D721Med (cell line): ENCODE measurements at regions not wholly inside any gene's neighbourhood (a gene's known extent, or its start where the extent isn't known, plus 50 kb on each side); places are given as distances from the start of the nearest gene placed in this dataset.

Experiments used
- DNase-seq: peaks from one replicate; pipeline ENCODE4 v3.0.0; 2011; ENCODE audit warnings: low spot score; ENCODE audit not compliant: insufficient read length
- FAIRE-seq: peaks from 2 replicates; lab custom pipeline; 2011; peaks lifted over from hg19 to GRCh38; lab: Jason Lieb, UNC
- TF ChIP-seq, protein P1 (sequence below): IDR thresholded peaks from 2 replicates; pipeline ENCODE4 v1.5.1; 2012; ENCODE audit warnings: mild to moderate bottlenecking, control low read depth; ENCODE audit not compliant: insufficient read depth; ENCODE audit errors: missing control alignments

DNA sequence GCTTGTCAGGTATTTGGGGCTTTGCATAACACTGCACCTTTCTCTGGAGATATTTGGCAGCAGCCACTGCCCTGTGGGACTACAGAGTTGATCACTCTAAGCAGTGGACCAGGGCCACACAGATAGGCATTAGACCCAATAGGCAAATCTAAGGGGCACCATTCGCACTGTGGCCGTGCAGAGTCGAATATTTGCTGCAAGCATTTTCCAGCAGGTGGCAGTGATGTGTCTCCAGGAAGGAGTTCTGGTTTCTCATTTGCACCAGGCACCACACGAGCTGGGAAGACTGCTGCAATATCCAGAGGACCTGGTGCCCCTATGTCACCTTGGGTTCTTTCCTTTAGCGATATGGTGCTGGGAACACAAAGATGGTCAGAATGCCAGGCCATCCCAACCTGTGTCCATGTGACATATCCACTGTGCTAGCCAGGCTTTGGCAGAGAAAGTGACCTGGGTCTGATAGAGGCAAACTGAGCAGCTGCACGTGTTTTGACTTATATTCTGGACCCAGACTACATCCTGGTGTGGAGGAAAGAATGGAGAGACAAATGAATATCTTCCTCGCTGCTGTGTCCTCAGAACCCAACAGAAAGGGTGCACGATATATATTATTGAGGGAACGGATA lies 318.7 kb downstream of the BUD13 start:
- no peak for FAIRE-seq
- TF ChIP-seq, protein P1, sequence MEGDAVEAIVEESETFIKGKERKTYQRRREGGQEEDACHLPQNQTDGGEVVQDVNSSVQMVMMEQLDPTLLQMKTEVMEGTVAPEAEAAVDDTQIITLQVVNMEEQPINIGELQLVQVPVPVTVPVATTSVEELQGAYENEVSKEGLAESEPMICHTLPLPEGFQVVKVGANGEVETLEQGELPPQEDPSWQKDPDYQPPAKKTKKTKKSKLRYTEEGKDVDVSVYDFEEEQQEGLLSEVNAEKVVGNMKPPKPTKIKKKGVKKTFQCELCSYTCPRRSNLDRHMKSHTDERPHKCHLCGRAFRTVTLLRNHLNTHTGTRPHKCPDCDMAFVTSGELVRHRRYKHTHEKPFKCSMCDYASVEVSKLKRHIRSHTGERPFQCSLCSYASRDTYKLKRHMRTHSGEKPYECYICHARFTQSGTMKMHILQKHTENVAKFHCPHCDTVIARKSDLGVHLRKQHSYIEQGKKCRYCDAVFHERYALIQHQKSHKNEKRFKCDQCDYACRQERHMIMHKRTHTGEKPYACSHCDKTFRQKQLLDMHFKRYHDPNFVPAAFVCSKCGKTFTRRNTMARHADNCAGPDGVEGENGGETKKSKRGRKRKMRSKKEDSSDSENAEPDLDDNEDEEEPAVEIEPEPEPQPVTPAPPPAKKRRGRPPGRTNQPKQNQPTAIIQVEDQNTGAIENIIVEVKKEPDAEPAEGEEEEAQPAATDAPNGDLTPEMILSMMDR = peak; percentile 72
- DNase-seq = no peak

DNA sequence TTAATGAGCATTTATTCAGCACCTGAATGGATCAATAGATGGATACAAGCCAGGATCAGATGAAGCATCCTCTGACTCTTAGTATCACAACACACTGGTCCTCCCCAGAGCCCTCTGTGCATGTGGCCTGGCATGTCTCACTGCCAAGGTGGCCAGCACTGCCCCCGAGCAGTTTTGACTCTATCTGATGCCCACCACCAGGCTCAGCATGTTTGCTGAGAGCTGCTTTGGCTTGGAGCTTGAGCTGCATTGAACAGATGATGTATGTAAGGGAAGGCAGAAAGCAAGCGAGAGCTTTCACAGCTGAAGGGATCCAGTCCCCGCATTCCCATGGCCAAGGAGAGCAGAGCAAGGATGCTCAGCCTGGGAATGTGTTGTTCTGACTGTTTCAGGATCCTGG lies 320.3 kb downstream of the BUD13 start:
- TF ChIP-seq, protein P1 = no peak
- DNase-seq = no peak
- no peak for FAIRE-seq

DNA sequence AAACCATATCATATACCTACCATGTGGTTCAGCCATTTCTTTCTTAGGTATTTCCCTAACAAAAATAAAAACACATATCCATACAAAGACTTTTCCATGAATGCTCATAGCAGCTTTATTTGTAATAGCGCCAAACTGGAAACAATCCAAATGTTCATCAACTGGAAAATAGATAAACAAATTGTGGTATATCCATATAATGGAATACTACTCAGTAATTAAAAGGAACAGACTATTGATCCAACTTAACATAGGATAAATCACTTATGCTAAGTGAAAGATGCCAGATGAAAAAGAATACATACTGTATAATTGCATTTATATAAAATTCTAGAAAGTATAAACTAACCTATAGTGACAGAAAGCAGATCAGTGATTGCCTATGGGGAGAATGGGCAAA lies 323.3 kb downstream of the BUD13 start:
- TF ChIP-seq, protein P1 = no peak
- DNase-seq = no peak
- FAIRE-seq = no peak

DNA sequence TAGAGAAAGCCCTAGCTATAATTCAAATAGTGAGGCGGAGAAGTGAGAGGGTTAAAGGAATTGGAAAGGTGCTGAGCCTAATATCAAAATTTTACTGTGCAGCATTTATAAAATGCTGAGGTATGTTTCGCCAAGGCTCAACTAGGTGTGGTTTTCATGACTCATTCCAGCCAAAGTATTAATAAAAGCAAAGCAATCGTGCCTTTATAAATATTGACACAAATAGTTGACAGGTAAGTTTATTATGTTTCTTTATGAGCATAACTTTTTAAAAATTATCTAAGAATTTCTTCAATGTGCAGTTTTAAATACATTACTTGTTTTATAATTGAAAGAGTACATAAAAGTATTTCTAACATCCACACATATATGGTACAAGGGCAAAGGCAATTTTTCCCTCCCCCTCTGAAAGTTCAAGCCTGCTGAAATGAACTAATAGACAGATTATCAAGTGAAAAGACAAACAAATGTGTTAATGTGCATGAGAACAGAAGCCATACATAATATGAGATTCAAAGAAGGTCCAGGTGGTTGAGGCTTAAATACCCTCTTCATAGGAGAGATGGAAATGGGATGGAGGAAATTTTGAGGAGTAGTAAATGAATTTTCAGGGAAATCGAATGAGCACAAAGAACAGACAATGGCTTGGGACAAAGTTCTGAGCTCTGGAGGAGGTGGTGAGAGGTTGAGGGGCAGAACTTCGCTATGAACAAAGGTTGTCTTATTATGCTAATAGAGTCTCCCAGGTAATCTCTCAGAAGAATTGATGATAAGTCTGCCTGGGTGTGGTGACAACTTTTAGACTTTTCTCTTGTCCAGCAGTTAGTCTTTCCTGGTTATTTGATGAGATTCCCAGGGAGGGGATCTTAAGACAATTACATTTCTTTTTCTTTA lies 326.5 kb downstream of the BUD13 start:
- FAIRE-seq (no peak), DNase-seq (no peak)
- TF ChIP-seq, protein P1 = no peak

DNA sequence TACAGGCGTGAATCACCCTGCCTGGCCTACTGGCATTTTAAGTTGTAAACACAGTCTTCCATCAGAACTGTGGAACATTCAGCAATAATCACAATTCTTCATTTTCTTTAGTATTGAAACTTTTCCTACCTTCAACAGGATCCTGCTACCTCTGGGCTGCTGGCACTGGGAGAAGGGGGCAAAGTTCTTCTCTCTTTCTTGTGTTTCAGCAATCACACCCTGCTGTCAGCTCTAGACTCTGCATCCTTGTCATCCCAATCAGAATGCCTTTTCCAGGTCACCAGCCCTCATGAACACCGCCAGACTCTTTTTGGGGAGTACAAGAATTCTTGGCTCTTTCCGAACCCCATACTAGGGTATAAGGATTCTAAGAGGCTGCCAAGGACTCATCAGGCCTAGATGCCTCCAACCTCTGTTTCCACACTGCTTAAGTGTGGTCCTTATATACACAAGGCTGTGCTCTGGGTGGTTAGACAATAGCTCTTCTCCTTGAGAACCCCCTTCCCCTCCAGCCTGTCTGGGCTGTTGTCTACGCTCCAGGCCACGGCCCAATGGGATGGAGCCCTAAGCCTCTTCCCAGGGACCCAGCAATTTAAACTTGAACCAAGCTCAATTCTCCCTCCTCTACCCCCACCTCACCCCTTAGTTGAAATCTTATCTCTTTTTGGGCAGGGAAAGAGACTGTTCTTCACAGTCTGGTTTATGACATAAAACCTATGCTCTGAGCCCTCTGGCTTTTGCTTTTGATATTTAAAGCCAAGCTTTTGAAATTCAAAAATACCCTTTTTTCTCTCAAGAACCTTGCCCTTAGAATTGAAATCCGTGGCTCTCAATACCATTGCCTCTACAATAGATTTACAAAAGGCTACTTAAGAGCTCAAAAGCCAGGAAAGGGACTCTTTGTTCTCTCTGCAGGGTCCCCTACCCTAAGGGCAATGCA lies 327.4 kb downstream of the BUD13 start:
- DNase-seq = no peak
- TF ChIP-seq, protein P1 = no peak
- FAIRE-seq = no peak

DNA sequence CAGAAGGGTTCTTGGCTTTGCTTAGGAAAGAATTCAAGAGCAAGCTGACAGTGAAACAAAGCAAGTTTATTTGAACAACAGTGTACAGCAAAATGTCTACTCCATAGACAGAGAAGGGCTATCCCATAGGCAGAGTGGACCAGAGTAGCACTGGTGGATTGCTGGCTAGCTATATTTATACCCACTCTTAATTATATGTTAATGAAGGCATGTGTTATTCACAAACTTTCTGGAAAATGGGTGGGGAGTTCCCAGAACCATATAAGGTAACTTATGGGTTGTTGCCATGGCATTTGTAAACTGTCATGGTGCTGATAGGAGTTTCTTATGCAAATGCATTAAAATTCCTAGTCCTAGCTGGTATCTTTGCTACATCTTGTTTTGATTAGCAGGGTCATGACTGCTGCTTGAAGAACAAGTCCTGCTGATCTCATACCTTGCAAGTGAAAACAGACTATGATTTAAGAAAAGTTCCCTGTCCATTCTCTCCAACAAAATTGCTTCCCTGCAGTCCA lies 330.5 kb downstream of the BUD13 start:
- FAIRE-seq = no peak
- TF ChIP-seq, protein P1 = no peak

More for the DNA sequence above, 330.5 kb downstream of the BUD13 start:
- DNase-seq = no peak
